HEK293 (cell line): ENCODE measurements at regions not wholly inside any gene's neighbourhood (a gene's known extent, or its start where the extent isn't known, plus 50 kb on each side); places are given as distances from the start of the nearest gene placed in this dataset.

Experiments
- CTCF ChIA-PET: fragments of 350-600 bp; formaldehyde crosslinking; extraction: SDS; loops from one replicate; lab custom pipeline; 2021; ENCODE audit warnings: antibody characterized with exemption; lab: Yijun Ruan, JAX
- POLR2A ChIA-PET: fragments of 300-600 bp; formaldehyde crosslinking; extraction: SDS; loops from one replicate; lab custom pipeline; 2020; ENCODE audit warnings: antibody characterized with exemption, inconsistent platforms; lab: Yijun Ruan, JAX
- H3K27ac ChIP-seq: fragments of 200-500 bp; sonication (Bioruptor generic); 2 replicates; pipeline ENCODE4 v1.5.1; 2014; ENCODE audit warnings: low read depth, low read length, control low read depth, inconsistent platforms; ENCODE audit errors: extremely low read depth
- H3K36me3 ChIP-seq, 2 experiments: fragments of 200-500 bp in 1 of 2; sonication (Bioruptor generic) in 1 of 2; 1 replicate in 1 of 2; 2 replicates in 1 of 2; pipeline ENCODE4 v1.5.1; 2014 to 2017; ENCODE audit warnings: inconsistent platforms in 2 of 2, low read length in 2 of 2; ENCODE audit not compliant: control insufficient read depth in 2 of 2, insufficient read depth in 1 of 2
- H3K4me1 ChIP-seq: fragments of 200-500 bp; sonication (Bioruptor generic); 2 replicates; pipeline ENCODE4 v1.5.1; 2014; ENCODE audit warnings: mild to moderate bottlenecking, low read length, inconsistent platforms; ENCODE audit not compliant: control insufficient read depth, insufficient read depth
- H3K4me3 ChIP-seq: 2 replicates; pipeline ENCODE4 v1.5.1; 2011; ENCODE audit warnings: low read depth, mild to moderate bottlenecking, control low read depth, low read length, moderate library complexity
- H3K9me3 ChIP-seq: fragments of 200-500 bp; sonication (Bioruptor generic); 2 replicates; pipeline ENCODE4 v1.5.1; 2014; ENCODE audit warnings: low read depth, low read length, inconsistent platforms; ENCODE audit not compliant: control insufficient read depth, insufficient read depth
- BCL11A ChIP-seq: fragments of 450-650 bp; formaldehyde crosslinking; IDR thresholded peaks from 2 replicates; pipeline ENCODE4 v1.5.1; 2016; ENCODE audit warnings: low read depth, missing biosample characterization, missing genetic modification characterization
- HOXA7 ChIP-seq: sonication (generic); formaldehyde crosslinking; IDR thresholded peaks from 2 replicates; pipeline ENCODE4 v1.8.1; 2022; ENCODE audit warnings: missing genetic modification reagents, borderline replicate concordance
- ZFP37 ChIP-seq: fragments of 450-650 bp; formaldehyde crosslinking; IDR thresholded peaks from 2 replicates; pipeline ENCODE4 v1.5.1; 2016; ENCODE audit warnings: missing biosample characterization, missing genetic modification characterization
- ZNF112 ChIP-seq: fragments of 450-650 bp; formaldehyde crosslinking; IDR thresholded peaks from 2 replicates; pipeline ENCODE4 v1.5.0; 2017; ENCODE audit warnings: missing biosample characterization, missing genetic modification characterization
- ZNF155 ChIP-seq: fragments of 450-650 bp; formaldehyde crosslinking; IDR thresholded peaks from 2 replicates; pipeline ENCODE4 v1.5.1; 2016; ENCODE audit warnings: missing biosample characterization, missing genetic modification characterization
- ZNF157 ChIP-seq: fragments of 450-650 bp; formaldehyde crosslinking; IDR thresholded peaks from 2 replicates; pipeline ENCODE4 v1.5.1; 2016; ENCODE audit warnings: missing biosample characterization, missing genetic modification characterization
- ZNF2 ChIP-seq: fragments of 450-650 bp; formaldehyde crosslinking; IDR thresholded peaks from 2 replicates; pipeline ENCODE4 v1.5.1; 2016; ENCODE audit warnings: missing biosample characterization, missing genetic modification characterization
- ZNF221 ChIP-seq: fragments of 450-650 bp; formaldehyde crosslinking; IDR thresholded peaks from 2 replicates; pipeline ENCODE4 v1.5.1; 2017; ENCODE audit warnings: missing biosample characterization, missing genetic modification characterization, borderline replicate concordance
- ZNF266 ChIP-seq: fragments of 450-650 bp; formaldehyde crosslinking; IDR thresholded peaks from 2 replicates; pipeline ENCODE4 v1.5.1; 2016; ENCODE audit warnings: missing biosample characterization, missing genetic modification characterization, low read depth
- ZNF274 ChIP-seq, 2 experiments: fragments of 200-500 bp in 1 of 2; fragments of 450-650 bp in 1 of 2; sonication (Bioruptor generic) in 1 of 2; formaldehyde crosslinking in 1 of 2; IDR thresholded peaks; 2 replicates each; pipeline versions ENCODE4 v1.5.1 to v1.6.1; 2014 to 2016; ENCODE audit warnings: borderline replicate concordance in 1 of 2, inconsistent platforms in 1 of 2, low read length in 1 of 2, missing biosample characterization in 1 of 2, missing genetic modification characterization in 1 of 2
- ZNF423 ChIP-seq: fragments of 450-650 bp; formaldehyde crosslinking; IDR thresholded peaks from 2 replicates; pipeline ENCODE4 v1.5.1; 2016; ENCODE audit warnings: missing biosample characterization, missing genetic modification characterization
- ZNF433 ChIP-seq: fragments of 450-650 bp; formaldehyde crosslinking; IDR thresholded peaks from 2 replicates; pipeline ENCODE4 v1.5.1; 2016; ENCODE audit warnings: missing biosample characterization, missing genetic modification characterization, low read depth
- ZNF48 ChIP-seq: fragments of 450-650 bp; formaldehyde crosslinking; IDR thresholded peaks from 2 replicates; pipeline ENCODE4 v1.5.1; 2016; ENCODE audit warnings: missing biosample characterization, missing genetic modification characterization
- ZNF510 ChIP-seq: fragments of 450-650 bp; formaldehyde crosslinking; IDR thresholded peaks from 2 replicates; pipeline ENCODE4 v1.5.1; 2018; ENCODE audit warnings: mild to moderate bottlenecking, missing genetic modification characterization, missing biosample characterization; ENCODE audit not compliant: insufficient replicate concordance
- ZNF514 ChIP-seq: fragments of 450-650 bp; formaldehyde crosslinking; IDR thresholded peaks from 2 replicates; pipeline ENCODE4 v1.5.1; 2016; ENCODE audit warnings: missing biosample characterization, missing genetic modification characterization
- ZNF561 ChIP-seq: fragments of 450-650 bp; IDR thresholded peaks from 2 replicates; pipeline ENCODE4 v1.5.1; 2018; ENCODE audit warnings: missing biosample characterization, missing genetic modification characterization, borderline replicate concordance
- ZNF621 ChIP-seq: fragments of 450-650 bp; formaldehyde crosslinking; IDR thresholded peaks from 2 replicates; pipeline ENCODE4 v1.5.1; 2017; ENCODE audit warnings: missing biosample characterization, missing genetic modification characterization
- TF ChIP-seq, protein P1 (sequence below): fragments of 450-650 bp; formaldehyde crosslinking; IDR thresholded peaks from 2 replicates; pipeline ENCODE4 v1.5.1; 2017; ENCODE audit warnings: missing biosample characterization, missing genetic modification characterization
- TF ChIP-seq, protein P2 (sequence below): fragments of 450-650 bp; formaldehyde crosslinking; IDR thresholded peaks from 2 replicates; pipeline ENCODE4 v1.5.1; 2016; ENCODE audit warnings: missing biosample characterization, missing genetic modification characterization
- TF ChIP-seq, protein P3 (sequence below): fragments of 450-650 bp; formaldehyde crosslinking; IDR thresholded peaks from 2 replicates; pipeline ENCODE4 v1.5.1; 2016; ENCODE audit warnings: missing biosample characterization, missing genetic modification characterization, borderline replicate concordance

DNA sequence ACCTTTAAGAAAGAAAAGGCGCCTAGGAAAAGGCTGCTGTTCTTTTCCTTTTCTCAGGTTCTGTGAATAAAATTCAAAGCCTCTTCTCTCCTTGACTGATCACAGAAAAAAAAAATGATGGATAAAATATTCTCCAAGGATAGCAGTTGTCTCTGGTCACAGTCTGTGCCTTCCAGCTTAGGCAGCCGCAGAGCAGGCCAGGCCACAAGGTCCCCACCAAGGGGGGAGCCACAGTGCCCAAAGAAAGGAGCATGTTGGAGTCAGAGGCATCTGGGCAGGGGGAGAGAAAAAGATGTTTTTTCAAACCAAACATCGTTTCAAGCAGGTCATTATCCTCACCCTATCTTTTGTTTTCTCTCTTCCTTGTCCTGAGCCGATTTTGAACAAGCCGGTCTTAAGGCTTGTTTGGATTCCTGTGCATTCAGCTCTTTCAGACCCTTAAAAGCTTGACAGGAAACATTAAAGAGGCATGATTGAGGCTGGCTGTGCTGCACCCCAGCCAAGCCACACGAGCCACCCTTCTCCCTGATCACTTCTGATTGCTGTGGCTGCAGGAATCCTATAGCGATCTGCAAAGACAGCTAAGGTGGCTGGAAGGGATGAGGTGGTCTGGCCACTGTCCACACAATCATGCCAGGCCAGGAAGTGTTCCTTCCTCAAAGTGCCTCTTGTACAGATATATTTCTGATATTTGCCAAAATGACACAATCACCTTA lies 284.6 kb upstream of the TLE4 start:
- Histone ChIP-seq H3K36me3 (no peaks in the 10 kb centered on the region), H3K4me1 (no peaks in the 10 kb centered on the region), H3K27ac (no peak overlapping the region), H3K4me3 (no peak overlapping the region), H3K9me3 (no peaks in the 10 kb centered on the region)
- POLR2A ChIA-PET: no interaction called here
- TF ChIP-seq HOXA7 (CRISPR knock-in tag) (no peak), ZNF112 (no peak), ZNF48 (tag by site-specific recombination) (no peak)
- CTCF ChIA-PET: interaction anchor here (0.8 to 1.0 kb wide), 2 partner anchors 63 to 158 kb away, joined by 3 read pairs; no protein-coding TSS in a partner anchor

DNA sequence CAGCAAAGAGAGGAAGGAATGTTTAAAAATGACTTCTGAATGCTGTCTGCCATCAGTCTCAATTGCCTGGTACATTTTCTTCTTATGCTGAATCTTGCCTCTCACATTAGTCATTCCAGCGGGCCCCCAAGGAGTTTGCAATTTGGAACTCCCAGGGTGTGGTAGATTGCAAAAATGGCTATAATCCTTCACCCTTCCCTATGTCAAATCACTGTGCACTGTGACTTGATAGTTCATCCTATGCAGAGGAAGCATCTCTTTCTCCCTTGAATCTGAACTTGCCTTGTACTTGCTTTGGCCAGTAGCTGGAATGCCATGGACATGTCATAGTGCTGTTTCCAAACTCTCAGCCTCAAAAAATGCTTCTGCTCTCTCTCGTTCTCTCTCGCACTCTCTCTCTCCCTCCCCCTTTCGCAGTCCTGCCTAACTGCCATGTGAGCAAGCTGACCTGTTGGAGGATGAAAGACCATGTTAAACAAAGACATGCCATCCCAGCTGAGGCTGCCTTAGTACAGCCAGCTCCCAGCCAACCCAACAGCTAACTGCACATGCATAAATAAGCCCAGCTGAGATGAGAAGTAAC lies 284.0 kb upstream of the TLE4 start:
- CTCF ChIA-PET: interaction anchor here (0.8 kb wide), 1 partner anchor 64 kb away, joined by 3 read pairs; no protein-coding TSS in a partner anchor
- H3K4me1 ChIP-seq: no peaks in the 10 kb centered on the region

More for the DNA sequence above, 284.0 kb upstream of the TLE4 start:
- POLR2A ChIA-PET: no interaction called here
- TF ChIP-seq ZNF423 (no peak), ZNF157 (tag by site-specific recombination) (no peak), ZNF274 (IDR thresholded peaks at IDR 0.05; ENCODE audit: low read length) (no peak), ZNF274 (tag by site-specific recombination; IDR thresholded peaks at IDR 0.05; ENCODE audit: borderline replicate concordance) (no peak), ZNF561 (tag by site-specific recombination) (no peak), BCL11A (tag by site-specific recombination) (no peak), ZNF155 (tag by site-specific recombination) (no peak), ZNF2 (tag by site-specific recombination) (no peak), ZNF221 (tag by site-specific recombination) (no peak), ZNF266 (no peak), ZNF621 (tag by site-specific recombination) (no peak), ZNF514 (tag by site-specific recombination) (no peak), ZNF433 (tag by site-specific recombination) (no peak), ZNF510 (tag by site-specific recombination) (no peak), ZFP37 (tag by site-specific recombination) (no peak)
- TF ChIP-seq, protein P1, sequence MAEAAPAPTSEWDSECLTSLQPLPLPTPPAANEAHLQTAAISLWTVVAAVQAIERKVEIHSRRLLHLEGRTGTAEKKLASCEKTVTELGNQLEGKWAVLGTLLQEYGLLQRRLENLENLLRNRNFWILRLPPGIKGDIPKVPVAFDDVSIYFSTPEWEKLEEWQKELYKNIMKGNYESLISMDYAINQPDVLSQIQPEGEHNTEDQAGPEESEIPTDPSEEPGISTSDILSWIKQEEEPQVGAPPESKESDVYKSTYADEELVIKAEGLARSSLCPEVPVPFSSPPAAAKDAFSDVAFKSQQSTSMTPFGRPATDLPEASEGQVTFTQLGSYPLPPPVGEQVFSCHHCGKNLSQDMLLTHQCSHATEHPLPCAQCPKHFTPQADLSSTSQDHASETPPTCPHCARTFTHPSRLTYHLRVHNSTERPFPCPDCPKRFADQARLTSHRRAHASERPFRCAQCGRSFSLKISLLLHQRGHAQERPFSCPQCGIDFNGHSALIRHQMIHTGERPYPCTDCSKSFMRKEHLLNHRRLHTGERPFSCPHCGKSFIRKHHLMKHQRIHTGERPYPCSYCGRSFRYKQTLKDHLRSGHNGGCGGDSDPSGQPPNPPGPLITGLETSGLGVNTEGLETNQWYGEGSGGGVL (tag by site-specific recombination): no peak
- TF ChIP-seq, protein P2, sequence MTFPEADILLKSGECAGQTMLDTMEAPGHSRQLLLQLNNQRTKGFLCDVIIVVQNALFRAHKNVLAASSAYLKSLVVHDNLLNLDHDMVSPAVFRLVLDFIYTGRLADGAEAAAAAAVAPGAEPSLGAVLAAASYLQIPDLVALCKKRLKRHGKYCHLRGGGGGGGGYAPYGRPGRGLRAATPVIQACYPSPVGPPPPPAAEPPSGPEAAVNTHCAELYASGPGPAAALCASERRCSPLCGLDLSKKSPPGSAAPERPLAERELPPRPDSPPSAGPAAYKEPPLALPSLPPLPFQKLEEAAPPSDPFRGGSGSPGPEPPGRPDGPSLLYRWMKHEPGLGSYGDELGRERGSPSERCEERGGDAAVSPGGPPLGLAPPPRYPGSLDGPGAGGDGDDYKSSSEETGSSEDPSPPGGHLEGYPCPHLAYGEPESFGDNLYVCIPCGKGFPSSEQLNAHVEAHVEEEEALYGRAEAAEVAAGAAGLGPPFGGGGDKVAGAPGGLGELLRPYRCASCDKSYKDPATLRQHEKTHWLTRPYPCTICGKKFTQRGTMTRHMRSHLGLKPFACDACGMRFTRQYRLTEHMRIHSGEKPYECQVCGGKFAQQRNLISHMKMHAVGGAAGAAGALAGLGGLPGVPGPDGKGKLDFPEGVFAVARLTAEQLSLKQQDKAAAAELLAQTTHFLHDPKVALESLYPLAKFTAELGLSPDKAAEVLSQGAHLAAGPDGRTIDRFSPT (tag by site-specific recombination): no peak
- TF ChIP-seq, protein P3, sequence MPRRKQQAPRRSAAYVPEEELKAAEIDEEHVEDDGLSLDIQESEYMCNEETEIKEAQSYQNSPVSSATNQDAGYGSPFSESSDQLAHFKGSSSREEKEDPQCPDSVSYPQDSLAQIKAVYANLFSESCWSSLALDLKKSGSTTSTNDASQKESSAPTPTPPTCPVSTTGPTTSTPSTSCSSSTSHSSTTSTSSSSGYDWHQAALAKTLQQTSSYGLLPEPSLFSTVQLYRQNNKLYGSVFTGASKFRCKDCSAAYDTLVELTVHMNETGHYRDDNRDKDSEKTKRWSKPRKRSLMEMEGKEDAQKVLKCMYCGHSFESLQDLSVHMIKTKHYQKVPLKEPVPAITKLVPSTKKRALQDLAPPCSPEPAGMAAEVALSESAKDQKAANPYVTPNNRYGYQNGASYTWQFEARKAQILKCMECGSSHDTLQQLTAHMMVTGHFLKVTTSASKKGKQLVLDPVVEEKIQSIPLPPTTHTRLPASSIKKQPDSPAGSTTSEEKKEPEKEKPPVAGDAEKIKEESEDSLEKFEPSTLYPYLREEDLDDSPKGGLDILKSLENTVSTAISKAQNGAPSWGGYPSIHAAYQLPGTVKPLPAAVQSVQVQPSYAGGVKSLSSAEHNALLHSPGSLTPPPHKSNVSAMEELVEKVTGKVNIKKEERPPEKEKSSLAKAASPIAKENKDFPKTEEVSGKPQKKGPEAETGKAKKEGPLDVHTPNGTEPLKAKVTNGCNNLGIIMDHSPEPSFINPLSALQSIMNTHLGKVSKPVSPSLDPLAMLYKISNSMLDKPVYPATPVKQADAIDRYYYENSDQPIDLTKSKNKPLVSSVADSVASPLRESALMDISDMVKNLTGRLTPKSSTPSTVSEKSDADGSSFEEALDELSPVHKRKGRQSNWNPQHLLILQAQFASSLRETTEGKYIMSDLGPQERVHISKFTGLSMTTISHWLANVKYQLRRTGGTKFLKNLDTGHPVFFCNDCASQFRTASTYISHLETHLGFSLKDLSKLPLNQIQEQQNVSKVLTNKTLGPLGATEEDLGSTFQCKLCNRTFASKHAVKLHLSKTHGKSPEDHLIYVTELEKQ (tag by site-specific recombination): no peak
- no peak overlapping the region for H3K4me3 ChIP-seq
- H3K9me3 ChIP-seq: no peaks in the 10 kb centered on the region
- no peak overlapping the region for H3K27ac ChIP-seq
- no peaks in the 10 kb centered on the region for H3K36me3 ChIP-seq
